Hematopoietic multipotent progenitor cell treated with erythropoietin and hydrocortisone succinate and interleukin-3 and kit ligand, for 4 days (in vitro differentiated cells): ENCODE measurements at regions not wholly inside any gene's neighbourhood (a gene's known extent, or its start where the extent isn't known, plus 50 kb on each side); places are given as distances from the start of the nearest gene placed in this dataset.

Source experiments
- DNase-seq: peaks from one replicate; pipeline ENCODE4 v3.0.0-alpha.2; 2015

DNA sequence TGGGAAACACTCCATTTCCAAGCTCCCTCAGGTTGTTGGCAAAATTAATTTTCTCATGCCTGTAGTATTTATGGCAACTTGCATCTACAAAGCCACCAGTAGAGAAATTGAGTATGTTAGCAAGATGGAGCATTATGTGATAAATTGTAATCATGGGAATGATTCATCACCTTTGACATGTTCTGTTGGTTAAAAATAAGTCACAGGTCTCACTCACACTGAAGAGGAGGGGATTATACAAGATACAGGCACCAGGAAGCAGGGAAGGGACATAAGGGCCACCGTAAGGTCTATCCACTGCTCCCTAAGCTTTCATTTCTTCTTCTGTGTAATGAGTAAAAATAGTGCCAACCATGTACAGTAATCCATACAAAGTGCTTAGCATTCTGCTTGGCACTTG lies 313.0 kb downstream of the GBA3 start:
- DNase-seq, result no peak

DNA sequence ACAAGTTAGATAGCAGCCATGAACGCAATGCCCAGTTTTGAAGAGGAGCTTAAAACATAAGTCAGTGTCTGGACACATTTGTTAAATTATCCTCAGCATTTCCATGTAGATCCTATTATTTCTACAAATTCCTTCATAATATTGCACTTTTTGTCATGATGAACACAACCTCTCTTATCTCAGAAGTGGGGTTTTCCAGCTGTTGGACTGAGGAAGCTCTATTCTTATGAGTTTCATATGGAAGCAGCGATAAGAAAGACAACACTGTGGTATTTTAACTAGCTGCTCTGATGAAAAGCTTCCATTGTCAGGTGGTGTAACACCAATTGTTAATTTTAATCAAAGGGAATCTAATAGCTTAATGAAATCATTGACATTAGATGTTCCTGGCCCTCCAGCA lies 308.7 kb downstream of the GBA3 start:
- peak; percentile 73 for DNase-seq

DNA sequence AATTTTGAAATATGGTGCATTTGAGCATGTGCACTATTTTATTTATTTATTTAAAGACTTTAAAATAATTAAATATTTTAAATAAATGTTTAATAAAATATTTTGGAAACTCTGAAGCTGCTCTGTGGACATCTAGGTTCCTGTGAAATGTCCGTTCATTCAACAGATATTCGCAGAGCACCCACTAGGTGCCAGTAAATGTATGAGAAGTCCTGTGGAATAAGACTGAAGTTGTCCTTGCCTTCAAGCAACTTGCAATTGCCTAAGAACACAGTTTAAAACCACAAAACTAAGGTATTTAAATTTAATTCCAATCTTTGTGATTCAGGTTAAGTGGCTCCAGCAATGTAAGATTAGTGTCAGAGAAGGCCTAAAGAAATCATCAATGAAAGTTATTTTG lies 306.7 kb downstream of the GBA3 start:
- peak; percentile 42 for DNase-seq

DNA sequence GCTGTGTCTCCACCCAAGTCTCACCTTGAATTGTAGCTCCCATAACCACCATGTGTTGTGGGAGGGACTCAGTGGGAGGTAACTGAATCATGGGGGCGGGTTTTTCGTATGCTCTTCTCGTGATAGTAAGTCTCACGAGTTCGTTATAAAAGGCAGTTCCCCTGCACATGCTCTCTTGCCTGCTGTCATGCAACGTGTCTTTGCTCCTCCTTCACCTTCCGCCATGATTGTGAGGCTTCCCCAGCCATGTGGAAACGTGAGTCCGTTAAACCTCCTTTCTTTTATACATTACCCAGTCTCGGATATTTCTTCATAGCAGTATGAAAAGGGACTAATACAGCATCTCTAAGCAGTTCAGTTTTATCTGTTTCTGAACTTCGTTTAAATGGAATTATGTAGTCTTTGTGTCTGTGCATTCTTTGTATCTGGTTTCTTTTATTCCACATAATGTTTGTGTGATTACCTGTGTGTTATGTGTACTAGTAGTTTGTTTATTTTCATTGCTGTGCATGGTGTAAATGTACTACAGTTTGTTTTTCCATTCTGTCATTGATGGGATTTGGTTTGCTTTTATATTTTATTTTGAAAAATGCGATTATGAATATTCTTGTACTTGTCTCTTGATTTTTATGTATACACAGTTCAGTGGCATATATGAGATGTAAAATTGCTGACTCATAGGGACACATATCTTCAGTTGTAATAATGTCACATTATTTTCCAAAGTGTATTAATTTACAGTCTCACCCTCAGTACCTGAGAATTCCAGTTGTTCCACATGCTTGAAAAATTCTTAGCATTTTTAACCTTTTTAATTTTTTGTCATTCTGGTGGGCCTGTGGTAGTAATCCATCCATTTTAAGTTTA lies 304.9 kb downstream of the GBA3 start:
- no peak for DNase-seq

DNA sequence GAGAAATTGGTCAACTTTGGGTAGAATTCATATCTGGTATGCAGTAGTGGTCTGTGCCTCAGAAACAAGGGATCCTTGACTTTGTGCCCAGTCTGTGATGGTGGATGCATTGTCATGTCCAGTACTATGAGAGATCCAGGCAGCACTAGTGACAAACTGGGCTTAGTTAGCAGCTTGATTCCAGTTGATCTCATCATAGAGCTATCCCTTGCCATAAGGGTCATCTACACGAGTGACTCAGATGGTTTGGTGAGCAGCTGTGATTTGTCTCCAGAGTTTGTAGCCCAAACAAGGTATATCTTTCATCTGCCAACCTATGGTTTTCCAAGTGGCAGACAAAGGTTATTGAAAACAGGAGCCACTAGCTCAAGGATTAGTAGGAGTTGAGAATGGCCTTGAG lies 298.8 kb downstream of the GBA3 start:
- DNase-seq, result no peak

DNA sequence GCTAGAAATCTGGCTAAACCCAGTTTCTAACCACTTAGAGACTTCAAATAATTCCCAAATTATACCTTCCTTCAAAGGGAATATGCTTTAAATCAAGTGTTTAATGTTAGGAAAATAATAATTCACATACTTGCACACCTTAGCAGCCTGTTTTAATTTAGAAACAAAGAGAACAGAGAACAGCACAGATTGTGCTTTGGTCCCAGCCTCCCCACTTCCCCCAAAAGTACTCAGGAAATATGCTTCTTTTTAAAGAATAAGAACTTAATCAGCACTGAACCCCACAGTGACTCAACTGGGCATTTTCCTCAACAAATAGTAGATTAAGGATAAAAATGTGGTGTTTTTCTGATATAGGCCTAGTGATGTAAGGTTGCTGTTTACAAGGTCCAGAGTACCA lies 295.8 kb downstream of the GBA3 start:
- no peak for DNase-seq

DNA sequence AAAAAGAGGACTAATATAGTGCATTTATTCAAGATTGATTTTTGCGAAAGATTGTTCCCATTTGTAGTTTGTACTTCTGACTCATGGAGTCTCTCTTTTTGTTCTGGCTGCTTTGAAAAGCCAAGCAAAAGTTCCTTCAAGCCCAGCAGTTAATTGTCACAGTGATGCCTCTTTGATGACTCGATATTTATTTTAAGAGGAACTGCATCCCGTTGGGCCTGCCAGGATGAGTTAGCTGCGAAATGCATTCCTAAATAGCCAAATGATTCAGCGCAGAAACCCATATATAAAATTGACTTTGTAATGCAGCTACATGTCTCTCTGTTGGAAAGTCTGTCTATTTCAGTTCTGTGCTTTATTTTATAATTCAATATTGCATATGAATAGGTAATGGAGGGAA lies 295.1 kb downstream of the GBA3 start:
- DNase-seq, result no peak

DNA sequence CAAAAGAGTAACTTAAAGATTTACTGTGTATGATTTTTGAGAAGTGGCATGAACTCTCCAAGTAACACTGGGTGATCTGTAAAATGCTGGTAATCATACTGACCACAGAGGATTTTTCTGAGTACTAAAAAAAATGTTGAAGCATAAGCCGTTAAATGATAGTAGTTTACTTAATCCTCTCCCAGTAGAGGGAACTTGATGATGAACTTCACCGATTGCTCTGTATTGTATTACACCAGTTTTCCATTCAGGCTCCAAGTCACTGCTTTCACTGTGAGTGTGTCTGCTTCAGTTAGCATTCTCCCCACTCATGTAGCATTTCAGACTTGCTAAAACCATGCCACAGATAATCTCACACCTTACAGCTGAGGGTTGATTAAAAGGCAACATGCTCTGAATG lies 294.1 kb downstream of the GBA3 start:
- DNase-seq, result no peak

DNA sequence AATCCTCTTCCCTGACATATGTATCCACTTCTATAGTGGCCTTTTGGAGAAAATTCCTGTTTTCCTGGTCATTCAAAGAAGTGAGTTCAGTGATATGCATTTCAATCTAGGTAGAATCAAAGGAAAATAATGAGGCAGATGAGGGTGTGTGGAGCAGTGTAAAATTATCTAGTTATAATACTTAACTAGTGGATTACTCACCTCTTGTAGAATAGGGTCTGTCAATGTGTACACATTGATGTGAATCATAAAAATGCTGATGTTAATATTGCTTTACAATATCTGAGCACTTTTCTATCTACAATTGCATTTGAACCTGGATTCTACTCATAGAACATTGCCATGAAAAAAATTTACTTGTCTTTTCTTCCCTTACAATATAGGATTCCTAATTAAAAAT lies 293.5 kb downstream of the GBA3 start:
- no peak for DNase-seq

DNA sequence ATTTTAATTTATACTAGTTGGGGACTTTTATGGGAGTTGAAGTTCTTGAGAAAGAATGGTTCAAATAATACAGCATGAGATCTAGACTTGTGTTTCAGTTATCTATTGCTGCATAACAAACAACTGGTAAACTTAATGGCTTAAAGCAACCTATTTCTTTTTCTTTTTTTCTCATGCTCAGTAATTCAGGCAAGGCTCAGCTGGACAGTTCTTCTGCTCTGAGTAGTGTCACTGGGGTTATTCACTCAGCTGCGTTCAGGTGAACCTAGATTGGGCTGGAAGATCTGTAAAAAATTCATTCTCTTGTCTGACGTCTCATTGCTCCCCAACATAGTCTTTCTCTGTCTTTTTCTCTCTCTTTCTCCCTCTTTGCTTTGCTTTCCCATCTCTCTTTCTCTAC lies 291.7 kb downstream of the GBA3 start:
- no peak for DNase-seq

DNA sequence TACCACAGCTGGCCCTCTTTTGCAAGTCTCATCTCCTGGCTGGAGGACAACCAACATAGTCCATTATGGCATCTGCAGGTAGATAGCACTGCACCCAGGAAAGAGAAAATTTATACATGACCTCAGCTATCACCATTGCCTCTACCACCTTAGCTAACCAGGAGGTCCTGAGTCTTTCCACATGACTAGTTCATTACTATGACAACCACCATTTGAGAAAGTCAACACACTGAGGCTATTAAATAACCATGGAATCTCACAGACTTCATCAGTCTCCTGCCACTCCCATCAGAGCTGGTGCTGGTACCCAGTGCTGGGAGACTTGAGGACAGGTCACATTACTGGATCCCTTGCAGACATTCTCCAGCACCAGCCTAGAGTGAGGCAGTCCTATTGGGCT lies 285.9 kb downstream of the GBA3 start:
- DNase-seq, result no peak

DNA sequence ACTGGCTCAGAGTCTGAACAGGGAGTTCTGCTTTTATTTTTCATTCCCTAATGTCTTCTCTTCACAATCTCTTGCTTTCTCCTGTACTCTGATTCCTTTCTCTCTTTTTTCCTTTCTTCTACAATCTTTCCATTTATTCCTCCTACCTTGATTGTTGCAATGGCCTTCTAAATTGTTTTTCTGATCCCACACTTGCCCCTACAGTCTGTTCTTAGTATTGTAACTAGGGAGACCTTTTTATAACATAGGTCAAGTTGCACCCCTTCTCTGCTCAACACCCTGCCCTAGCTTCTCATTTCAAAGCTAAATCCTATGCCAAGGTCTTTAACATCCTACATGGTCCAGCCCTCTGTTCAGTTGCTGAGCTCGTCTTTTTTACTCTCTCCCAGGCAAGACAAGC lies 277.9 kb downstream of the GBA3 start:
- DNase-seq, result no peak

DNA sequence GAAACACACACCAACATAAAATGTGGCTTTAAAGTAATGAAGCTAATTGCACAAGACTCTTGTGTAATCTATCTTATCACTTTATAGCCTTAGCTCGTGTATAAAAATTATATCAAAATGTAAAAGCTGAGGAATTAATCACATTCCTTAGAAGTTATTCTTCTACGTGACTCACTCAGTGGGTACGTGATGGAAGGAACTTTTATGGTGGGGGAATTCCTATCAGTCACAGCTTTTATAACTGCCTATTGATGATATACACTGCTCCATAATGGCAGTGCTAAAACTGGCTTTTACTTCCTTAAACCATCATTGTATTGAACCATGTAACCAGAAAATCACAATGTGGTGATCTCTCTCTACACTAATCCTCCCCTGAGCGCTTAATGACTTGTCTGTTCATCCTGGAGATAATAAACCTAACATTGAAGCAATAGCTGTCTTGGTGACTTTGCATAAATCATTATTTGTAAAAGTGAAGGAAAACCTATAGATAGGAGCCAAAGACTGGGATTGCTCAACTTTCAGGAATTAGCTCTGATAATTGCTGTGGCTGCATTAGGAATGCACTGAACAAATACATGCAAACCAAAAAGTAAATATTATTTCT lies 276.7 kb downstream of the GBA3 start:
- DNase-seq, result no peak

DNA sequence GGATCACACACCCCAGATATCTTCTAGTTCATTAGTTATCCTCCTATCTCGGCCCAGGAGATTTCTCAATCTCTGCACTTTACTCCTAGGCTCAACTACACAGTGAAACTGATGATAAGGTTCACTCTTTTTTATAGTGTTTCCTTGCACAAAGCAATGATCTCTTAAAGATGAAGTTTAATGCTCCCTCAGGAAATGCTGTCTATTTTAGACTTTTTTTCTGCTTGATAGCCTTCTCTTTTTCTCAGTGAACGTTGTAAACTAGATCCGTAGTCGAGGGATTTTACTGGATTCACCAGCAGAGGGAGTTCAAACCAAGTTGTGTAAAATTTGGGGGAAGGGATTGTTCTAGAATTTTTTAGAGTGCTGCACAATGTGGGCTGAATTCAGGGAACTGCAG lies 269.6 kb downstream of the GBA3 start:
- DNase-seq, result peak; percentile 47

DNA sequence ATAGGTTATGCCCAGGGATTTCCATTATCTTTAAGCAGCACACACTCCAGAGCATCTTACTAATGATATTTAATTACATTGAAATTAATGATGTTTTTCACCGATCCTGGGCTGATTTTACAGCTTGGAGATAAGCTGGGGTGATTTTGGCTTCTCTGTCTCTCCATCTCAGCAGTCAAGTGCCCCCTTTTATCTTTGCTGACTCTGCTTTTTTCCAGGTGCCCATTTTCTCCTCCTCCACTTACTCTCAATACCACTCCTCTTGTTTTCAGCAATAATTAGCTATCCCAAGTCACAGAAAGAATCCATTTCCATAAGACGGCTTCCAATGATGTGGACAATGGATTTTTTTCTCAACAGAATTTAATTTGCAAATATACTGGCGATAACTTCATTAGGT lies 266.7 kb downstream of the GBA3 start:
- DNase-seq, result no peak

DNA sequence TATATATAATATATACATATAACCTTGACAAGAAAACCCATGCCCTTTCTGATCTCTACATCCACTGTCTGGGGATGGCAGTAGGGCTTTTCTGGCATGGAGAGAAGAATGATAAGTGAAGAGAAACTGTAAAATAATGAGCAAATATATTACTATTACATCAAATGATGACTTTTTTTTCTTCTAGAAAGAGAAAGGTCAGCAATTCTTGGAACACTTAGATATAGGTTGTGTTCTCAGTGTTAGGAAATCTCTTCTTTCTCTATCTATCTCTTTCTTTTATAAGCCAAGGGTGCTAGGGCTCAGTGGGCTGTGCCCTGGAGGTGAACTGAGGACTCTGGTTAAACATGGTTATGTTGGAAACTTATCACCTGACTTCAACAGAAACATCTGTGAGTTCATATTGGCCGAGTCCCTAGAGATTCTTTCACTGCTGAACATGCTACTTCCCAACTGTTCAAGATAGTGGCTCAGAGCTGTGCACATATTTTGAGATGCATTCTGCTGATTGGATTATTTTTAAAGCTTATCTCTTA lies 265.1 kb downstream of the GBA3 start:
- no peak for DNase-seq

DNA sequence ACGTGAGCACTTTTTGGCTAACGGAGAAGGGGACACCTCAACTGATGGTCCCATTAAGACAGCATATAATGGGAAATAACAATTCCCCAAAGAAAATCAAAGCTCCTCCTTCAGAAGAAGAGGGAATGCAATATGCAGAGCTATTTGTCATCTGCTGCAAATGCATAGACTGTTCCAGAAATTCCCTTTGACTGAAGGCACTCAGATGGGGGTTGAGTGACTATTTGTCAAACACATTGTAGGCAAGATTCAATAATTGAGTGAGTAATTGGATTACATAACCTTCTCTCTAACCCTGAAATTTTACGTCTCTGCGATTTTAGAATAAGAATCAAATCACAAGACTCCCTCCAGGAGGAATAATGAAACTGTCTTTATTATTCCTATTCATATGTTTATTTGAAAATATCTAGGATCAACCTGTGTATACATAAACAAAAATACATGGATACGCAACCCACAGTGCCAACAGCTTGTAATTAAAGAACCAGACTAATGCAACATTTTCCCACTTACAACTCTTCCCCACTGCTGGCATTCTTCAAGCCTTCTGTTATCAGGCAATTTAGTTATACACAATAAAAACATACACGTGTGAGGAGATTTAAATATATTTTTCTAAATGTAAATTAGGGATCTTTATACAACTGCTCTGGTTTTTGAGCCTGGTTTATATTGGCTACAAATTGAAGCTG lies 256.6 kb downstream of the GBA3 start:
- no peak for DNase-seq

DNA sequence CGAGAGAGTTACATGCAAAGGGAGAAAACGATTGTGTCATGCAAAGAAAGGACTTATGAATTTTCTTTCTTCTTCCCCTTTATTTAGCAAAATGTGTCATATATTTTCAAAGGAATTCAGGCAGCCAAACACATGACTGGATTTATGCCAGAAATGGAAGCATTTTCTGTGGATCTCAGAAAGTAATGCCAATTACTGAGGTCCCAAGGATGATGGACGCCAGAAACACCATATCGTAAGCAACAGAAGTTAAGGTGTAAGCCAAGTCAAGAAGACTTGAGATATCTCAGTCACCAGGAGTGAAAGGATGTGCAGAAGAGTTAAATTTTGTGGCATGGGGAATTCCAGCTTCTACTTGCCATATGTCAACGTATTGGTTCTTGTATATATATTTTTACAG lies 255.1 kb downstream of the GBA3 start:
- DNase-seq, result no peak

DNA sequence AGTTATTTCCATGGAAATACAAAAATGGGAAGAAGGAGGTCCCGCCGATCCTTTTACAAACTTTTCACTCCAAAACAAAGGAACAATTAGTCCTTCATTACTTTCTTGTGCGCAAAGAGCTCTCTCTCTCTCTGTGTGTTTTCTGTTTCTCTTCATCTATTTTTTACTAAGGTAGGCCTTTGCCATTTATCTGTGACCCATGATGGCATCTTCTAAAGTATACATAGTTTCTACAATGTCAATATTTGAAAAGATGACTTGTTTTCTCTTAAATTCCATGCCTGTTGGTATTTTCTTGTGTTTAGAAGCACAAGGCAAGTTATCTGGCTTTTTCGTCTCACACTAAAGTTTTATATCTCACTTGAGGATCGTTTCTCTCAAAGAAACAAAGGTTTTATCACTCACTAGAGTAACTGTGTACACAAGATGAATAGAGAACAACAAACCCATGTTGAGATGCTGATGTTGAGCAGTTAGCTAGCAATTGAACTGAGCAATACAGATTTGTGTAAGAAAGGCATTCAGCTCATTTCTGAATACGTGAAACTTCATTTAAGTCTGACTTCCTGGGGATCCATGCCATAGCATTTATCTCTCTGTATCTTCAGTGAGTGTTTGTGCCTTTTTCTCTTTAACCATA lies 250.3 kb downstream of the GBA3 start:
- DNase-seq, result no peak

DNA sequence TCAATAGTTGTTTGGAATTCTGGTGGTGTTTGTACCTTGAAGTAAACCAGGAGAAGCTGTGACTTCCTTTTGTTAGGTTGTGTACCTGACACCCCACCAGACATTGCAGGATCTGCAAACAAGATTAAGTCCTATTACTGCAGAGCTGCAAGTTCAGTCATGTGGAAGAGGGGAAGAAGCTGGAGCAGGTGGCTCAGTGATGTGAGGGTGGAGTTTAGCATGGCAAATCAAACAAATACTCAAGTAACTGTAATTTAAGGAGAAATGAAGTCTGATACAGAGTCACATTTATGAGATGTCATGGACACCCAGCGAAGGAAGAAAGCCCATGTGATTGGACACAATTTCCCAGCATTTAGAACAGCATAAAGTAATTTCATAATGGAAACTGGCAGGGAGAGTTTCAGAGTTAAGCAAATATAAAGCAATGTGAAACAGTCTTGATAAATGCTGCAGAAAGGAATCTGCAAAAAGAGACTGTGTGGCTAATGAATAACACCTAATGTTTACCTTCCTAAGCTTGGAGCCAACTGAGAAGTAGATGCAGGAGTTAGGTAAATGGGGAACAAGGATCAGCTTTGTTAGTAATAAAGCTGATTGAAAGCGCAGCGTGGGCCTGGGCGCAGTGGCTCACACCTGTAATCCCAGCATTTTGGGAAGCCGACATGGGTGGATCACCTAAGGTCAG lies 249.1 kb downstream of the GBA3 start:
- no peak for DNase-seq

DNA sequence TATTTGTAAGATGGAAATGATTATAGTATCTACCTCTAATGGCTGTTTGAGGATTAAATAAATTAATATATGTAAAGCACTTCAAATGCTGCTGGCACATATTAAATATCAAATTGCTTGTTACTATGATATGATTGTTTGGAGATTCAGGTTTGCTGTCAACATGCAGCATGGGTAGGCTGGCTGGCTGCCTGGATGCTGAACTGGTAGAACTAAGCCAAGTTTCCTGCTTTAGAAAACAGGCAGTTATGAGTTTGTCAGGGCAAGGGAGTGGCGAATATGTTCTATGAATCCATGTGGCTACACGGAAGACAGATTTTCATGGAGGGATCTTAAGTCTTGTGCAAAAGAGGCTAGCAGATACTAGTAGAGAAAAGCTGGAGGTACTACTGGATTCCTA lies 239.6 kb downstream of the GBA3 start:
- no peak for DNase-seq

DNA sequence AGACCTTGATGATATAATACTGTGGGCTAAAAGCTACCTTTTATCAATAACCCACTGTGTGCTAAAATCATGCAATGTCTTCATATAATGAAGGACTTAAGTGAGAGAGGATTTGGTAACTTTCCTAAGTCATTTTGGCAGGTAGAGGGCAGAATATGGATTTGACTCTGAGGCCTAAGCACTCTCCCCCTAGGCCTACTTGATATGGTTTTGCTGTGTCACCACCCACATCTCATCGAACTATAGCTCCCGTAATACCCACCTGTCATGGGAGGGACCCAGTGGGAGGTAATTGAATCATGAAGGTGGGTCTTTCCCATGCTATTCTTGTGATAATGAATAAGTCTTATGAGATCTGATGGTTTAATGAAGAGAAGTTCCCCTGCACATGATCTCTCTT lies 229.7 kb downstream of the GBA3 start:
- DNase-seq, result no peak

DNA sequence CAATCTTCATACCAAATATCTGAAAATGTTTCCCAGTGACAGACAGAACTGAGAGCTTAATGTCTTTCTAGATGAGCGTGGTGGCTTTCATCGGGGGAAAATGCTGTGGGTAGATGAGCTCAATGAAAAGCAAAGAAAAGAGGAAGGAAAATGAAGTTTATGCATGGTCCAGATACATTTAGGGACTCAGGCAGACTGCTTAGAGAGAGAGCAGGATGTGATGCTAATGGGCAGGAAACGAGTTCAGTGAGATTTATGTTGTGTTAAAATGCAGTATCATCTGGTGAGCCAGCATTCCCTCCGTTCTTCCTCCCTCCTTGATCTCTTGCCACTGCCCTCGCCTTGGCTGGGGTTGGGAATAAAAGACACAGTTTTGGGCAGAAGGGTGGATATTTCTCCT lies 229.2 kb downstream of the GBA3 start:
- peak; percentile 53 for DNase-seq
